ENCODE measurements at regions not wholly inside any gene's neighbourhood (a gene's known extent, or its start where the extent isn't known, plus 50 kb on each side); places are given as distances from the start of the nearest gene placed in this dataset.
A peak's percentile ranks its signal among the peaks of the same experiment; 100 is the strongest.

DNA sequence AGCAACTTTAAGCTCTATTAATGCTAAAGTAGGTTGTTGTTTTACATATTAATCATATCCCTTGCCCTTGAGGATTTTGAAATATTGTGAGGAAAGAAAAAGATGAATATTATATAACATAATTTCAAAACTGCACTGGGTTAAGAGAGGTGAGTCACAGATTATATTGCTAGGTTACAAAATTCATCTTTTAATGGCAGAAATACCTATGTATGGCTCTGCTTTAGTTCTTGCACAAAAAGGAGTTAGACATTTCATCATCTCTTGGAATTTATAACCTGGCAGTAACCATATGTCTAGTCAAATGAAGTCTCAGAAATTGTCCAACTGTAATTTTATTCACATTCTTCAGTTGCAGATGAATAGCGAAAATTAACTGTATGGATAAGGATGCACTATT, 2041.1 kb downstream of the OLFM4 start:
- H3K4me2 ChIP-seq (ENCODE audit: insufficient read depth in 1 of 2, low read depth in 2 of 2, low read length in 2 of 2) = no peak overlapping the region
- no peak overlapping the region for H2AK5ac ChIP-seq (ENCODE audit: low read depth, low read length)
- no peak overlapping the region for H3K9ac ChIP-seq (replicated peaks in 1 of 4; ENCODE audit: extremely low read depth in 1 of 4, low read depth in 3 of 4, low read length in 3 of 4)
- H3K4ac ChIP-seq (replicated peaks; ENCODE audit: insufficient read length, low read depth, low read length) = no peak overlapping the region
- H3K14ac ChIP-seq (ENCODE audit: insufficient read length) = no peak overlapping the region
- H2BK15ac ChIP-seq (ENCODE audit: low read length) = no peak overlapping the region
- H3K4me1 ChIP-seq (replicated peaks in 1 of 4; ENCODE audit: control insufficient read depth in 3 of 4, insufficient read depth in 4 of 4, low read length in 3 of 4) = peaks cover 0 to 3% (median 0%) of the 10 kb centered on the region in 4 experiments; a peak in 1 of 7 replicates
- no peak overlapping the region for H3K27ac ChIP-seq (ENCODE audit: low read depth, low read length)
- no peaks in the 10 kb centered on the region for H3K9me3 ChIP-seq (ENCODE audit: insufficient read depth in 2 of 2, low read depth in 1 of 2, low read length in 1 of 2)
- H2BK20ac ChIP-seq (ENCODE audit: low read length) = no peak overlapping the region
- no peak overlapping the region for H3K56ac ChIP-seq (replicated peaks; ENCODE audit: insufficient read length, low read depth, low read length)
- H2BK120ac ChIP-seq (replicated peaks; ENCODE audit: low read depth, low read length) = no peak overlapping the region
- H2AFZ ChIP-seq (ENCODE audit: low read length) = no peak overlapping the region
- H4K5ac ChIP-seq (ENCODE audit: insufficient read length, low read depth, low read length) = no peak overlapping the region
- no peak overlapping the region for H4K8ac ChIP-seq (ENCODE audit: extremely low read depth, insufficient read depth, low read length)
- H3K23ac ChIP-seq (ENCODE audit: insufficient read length) = no peak overlapping the region
- H4K91ac ChIP-seq (replicated peaks; ENCODE audit: insufficient read length, low read length) = no peak overlapping the region
- H3K79me1 ChIP-seq (ENCODE audit: low read depth, low read length) = no peaks in the 10 kb centered on the region
- ChIA-PET POLR2A (ENCODE audit: partially characterized antibody) (no interaction called here), CTCF (ENCODE audit: partially characterized antibody) (no interaction called here)
- peak in 1 of 2 experiments; percentile 33; a peak in 1 of 3 replicates for TF ChIP-seq POLR2A (IDR thresholded peaks at IDR 0.05; ENCODE audit: control extremely low read depth in 1 of 2, low read depth in 2 of 2, low read length in 2 of 2)
- no peak for TF ChIP-seq HDAC6 (IDR thresholded peaks at IDR 0.05; ENCODE audit: low read depth, low read length)
- no peak for TF ChIP-seq JUND (IDR thresholded peaks at IDR 0.05; ENCODE audit: low read length)
- no peak for TF ChIP-seq SP4 (IDR thresholded peaks at IDR 0.05; ENCODE audit: low read length)
- no peaks in the 10 kb centered on the region for H3K79me2 ChIP-seq (ENCODE audit: control insufficient read depth in 1 of 2, insufficient read depth in 2 of 2, low read length in 2 of 2)
- FAIRE-seq (no peak), DNase-seq (ENCODE audit: low read depth in 1 of 2, low spot score in 2 of 2) (no peak)
- no peak overlapping the region for H2BK5ac ChIP-seq (ENCODE audit: low read depth, low read length)
- no peak overlapping the region for H3K4me3 ChIP-seq (ENCODE audit: extremely low read depth in 1 of 4, insufficient read depth in 2 of 4, low read depth in 3 of 4, low read length in 4 of 4)
- 92% methylated on average over 1 of the region's 1 CpG; no CpG with 5 or more reads in 1 of the 2 experiments for WGBS, 2 experiments (ENCODE audit: extremely low coverage in 1 of 2, insufficient coverage in 1 of 2, insufficient read length in 1 of 2, insufficient replicate concordance in 2 of 2, low coverage in 1 of 2, low lambda C conversion rate in 2 of 2, missing lambda C conversion rate in 1 of 2)
- no peaks in the 10 kb centered on the region for H3K23me2 ChIP-seq (ENCODE audit: low read depth, low read length)
- no peak overlapping the region for H2BK12ac ChIP-seq (ENCODE audit: low read depth, low read length)
- peaks cover 0 to 21% (median 6%) of the 10 kb centered on the region in 4 experiments; a peak in 4 of 8 replicates for H3K36me3 ChIP-seq (ENCODE audit: control insufficient read depth in 2 of 4, insufficient read depth in 4 of 4, low read length in 3 of 4)
- H3K27me3 ChIP-seq (replicated peaks in 1 of 4; ENCODE audit: control insufficient read depth in 3 of 4, extremely low read depth in 1 of 4, insufficient read depth in 3 of 4, low read length in 3 of 4) = no peaks in the 10 kb centered on the region
- H3K18ac ChIP-seq (ENCODE audit: extremely low read depth, low read length) = no peak overlapping the region
- H4K20me1 ChIP-seq (replicated peaks in 1 of 2; ENCODE audit: control insufficient read depth in 1 of 2, insufficient read depth in 2 of 2, low read length in 2 of 2) = no peaks in the 10 kb centered on the region

All from H1 (cell line).